H9 (cell line): ENCODE measurements at regions not wholly inside any gene's neighbourhood (a gene's known extent, or its start where the extent isn't known, plus 50 kb on each side); places are given as distances from the start of the nearest gene placed in this dataset.

Experiments
- DNase-seq: peaks from one replicate; pipeline ENCODE4 v3.0.0-alpha.2; 2017
- H2AFZ ChIP-seq: one replicate; pipeline ENCODE4 v1.6.1; 2013; ENCODE audit warnings: mild to moderate bottlenecking, low read length, control low read depth, moderate library complexity
- H2AK5ac ChIP-seq: 2 replicates; pipeline ENCODE4 v1.6.1; 2013; ENCODE audit warnings: low read length, control low read depth, mixed read lengths; ENCODE audit not compliant: insufficient read length
- H2BK120ac ChIP-seq: one replicate; pipeline ENCODE4 v1.6.1; 2013; ENCODE audit warnings: low read depth, mild to moderate bottlenecking, low read length, control low read depth, inconsistent platforms; ENCODE audit not compliant: poor library complexity, severe bottlenecking
- H2BK12ac ChIP-seq: 2 replicates; pipeline ENCODE4 v1.6.1; 2013; ENCODE audit warnings: low read length, control low read depth, mixed read lengths, low read depth; ENCODE audit not compliant: insufficient read length
- H2BK15ac ChIP-seq: 2 replicates; pipeline ENCODE4 v1.6.1; 2013; ENCODE audit warnings: low read depth, low read length, control low read depth
- H2BK20ac ChIP-seq: one replicate; pipeline ENCODE4 v1.6.1; 2013; ENCODE audit warnings: low read depth, mild to moderate bottlenecking, low read length, control low read depth, inconsistent platforms; ENCODE audit not compliant: poor library complexity, severe bottlenecking
- H2BK5ac ChIP-seq: 2 replicates; pipeline ENCODE4 v1.6.1; 2013; ENCODE audit warnings: low read length, control low read depth, mixed read lengths; ENCODE audit not compliant: insufficient read length
- H3K14ac ChIP-seq: 2 replicates; pipeline ENCODE4 v1.6.1; 2013; ENCODE audit warnings: low read length, control low read depth; ENCODE audit not compliant: insufficient read depth
- H3K18ac ChIP-seq: 2 replicates; pipeline ENCODE4 v1.6.1; 2013; ENCODE audit warnings: low read depth, mild to moderate bottlenecking, mixed read lengths, low read length, control low read depth; ENCODE audit not compliant: insufficient read length
- H3K23ac ChIP-seq: 2 replicates; pipeline ENCODE4 v1.6.1; 2013; ENCODE audit warnings: low read length, control low read depth, mixed read lengths, low read depth; ENCODE audit not compliant: insufficient read length
- H3K23me2 ChIP-seq: 2 replicates; pipeline ENCODE4 v1.6.1; 2013; ENCODE audit warnings: low read depth, mild to moderate bottlenecking, mixed read lengths, low read length, control low read depth; ENCODE audit not compliant: insufficient read length, poor library complexity, severe bottlenecking
- H3K27ac ChIP-seq: 2 replicates; pipeline ENCODE4 v1.5.1; 2013; ENCODE audit warnings: low read length, control low read depth, mixed read lengths, low read depth; ENCODE audit not compliant: insufficient read length
- H3K27me3 ChIP-seq: 2 replicates; pipeline ENCODE4 v1.6.1; 2013; ENCODE audit warnings: low read length, control low read depth, inconsistent platforms; ENCODE audit not compliant: insufficient read depth
- H3K4ac ChIP-seq: 2 replicates; pipeline ENCODE4 v1.6.1; 2013; ENCODE audit warnings: low read depth, mild to moderate bottlenecking, control low read depth, inconsistent platforms, low read length, moderate library complexity
- H3K4me1 ChIP-seq: 2 replicates; pipeline ENCODE4 v1.6.1; 2013; ENCODE audit warnings: low read length, control low read depth, inconsistent platforms; ENCODE audit not compliant: insufficient read depth
- H3K4me2 ChIP-seq: 2 replicates; pipeline ENCODE4 v1.6.1; 2013; ENCODE audit warnings: low read length, control low read depth, mixed read lengths; ENCODE audit not compliant: insufficient read length, insufficient read depth
- H3K56ac ChIP-seq: 2 replicates; pipeline ENCODE4 v1.6.1; 2013; ENCODE audit warnings: low read depth, mild to moderate bottlenecking, mixed read lengths, low read length, control low read depth; ENCODE audit not compliant: insufficient read length
- H3K79me1 ChIP-seq: 2 replicates; pipeline ENCODE4 v1.6.1; 2013; ENCODE audit warnings: low read depth, mild to moderate bottlenecking, moderate library complexity, low read length, control low read depth, inconsistent platforms; ENCODE audit not compliant: insufficient read depth, poor library complexity, severe bottlenecking
- H3K79me2 ChIP-seq: 2 replicates; pipeline ENCODE4 v1.6.1; 2013; ENCODE audit warnings: low read length, control low read depth, inconsistent platforms; ENCODE audit not compliant: insufficient read depth
- H3K9ac ChIP-seq: 2 replicates; pipeline ENCODE4 v1.6.1; 2013; ENCODE audit warnings: low read length, control low read depth, mixed read lengths; ENCODE audit not compliant: insufficient read length; ENCODE audit errors: extremely low read depth
- H3K9me3 ChIP-seq: one replicate; pipeline ENCODE4 v1.6.1; 2013; ENCODE audit warnings: low read depth, low read length, inconsistent platforms; ENCODE audit not compliant: control insufficient read depth
- H3T11ph ChIP-seq: one replicate; pipeline ENCODE4 v1.6.1; 2013; ENCODE audit warnings: mild to moderate bottlenecking, low read length, control low read depth, inconsistent platforms
- H4K20me1 ChIP-seq: one replicate; pipeline ENCODE4 v1.6.1; 2013; ENCODE audit not compliant: control insufficient read depth, insufficient read length, insufficient read depth
- H4K5ac ChIP-seq: 2 replicates; pipeline ENCODE4 v1.6.1; 2013; ENCODE audit warnings: low read depth, mild to moderate bottlenecking, mixed read lengths, low read length, control low read depth; ENCODE audit not compliant: insufficient read length
- H4K8ac ChIP-seq: replicated peaks from 2 replicates; pipeline ENCODE4 v1.6.1; 2013; ENCODE audit warnings: low read length, control low read depth, mixed read lengths, low read depth; ENCODE audit not compliant: insufficient read length
- H4K91ac ChIP-seq: 2 replicates; pipeline ENCODE4 v1.6.1; 2013; ENCODE audit warnings: low read depth, mild to moderate bottlenecking, moderate library complexity, mixed read lengths, low read length, control low read depth; ENCODE audit not compliant: insufficient read length
- H3K27ac Mint-ChIP-seq, 3 experiments: 2 replicates in 2 of 3; 3 replicates in 1 of 3; pipeline ENCODE4 v1.8.0; 2020 to 2021; ENCODE audit warnings: mixed read lengths in 3 of 3, mild to moderate bottlenecking in 1 of 3, moderate library complexity in 1 of 3
- H3K27me3 Mint-ChIP-seq: 2 replicates; pipeline ENCODE4 v1.8.0; 2021; ENCODE audit warnings: low read depth, mild to moderate bottlenecking, moderate library complexity, mixed read lengths
- H3K36me3 Mint-ChIP-seq, 3 experiments: 2 replicates in 2 of 3; 3 replicates in 1 of 3; pipeline ENCODE4 v1.8.0; 2020 to 2021; ENCODE audit warnings: low read depth in 3 of 3, mixed read lengths in 3 of 3; ENCODE audit not compliant: insufficient read depth in 1 of 3
- H3K4me1 Mint-ChIP-seq, 2 experiments: 2 replicates each; pipeline ENCODE4 v1.8.0; 2020; ENCODE audit warnings: mixed read lengths in 2 of 2
- H3K4me3 Mint-ChIP-seq, 2 experiments: 2 replicates in 1 of 2; 3 replicates in 1 of 2; pipeline ENCODE4 v1.8.0; 2020 to 2021; ENCODE audit warnings: mild to moderate bottlenecking in 2 of 2, mixed read lengths in 2 of 2, moderate library complexity in 1 of 2
- H3K9me3 Mint-ChIP-seq, 2 experiments: 2 replicates in 1 of 2; 3 replicates in 1 of 2; pipeline ENCODE4 v1.8.0; 2020; ENCODE audit warnings: mild to moderate bottlenecking in 2 of 2, mixed read lengths in 2 of 2, moderate library complexity in 1 of 2
- CTCF ChIP-seq: fragments of 200-600 bp; sonication (generic); conservative IDR thresholded peaks from 3 replicates; pipeline ENCODE4 v1.8.0; 2021; ENCODE audit warnings: antibody characterized with exemption, mild to moderate bottlenecking
- WGBS: extraction: QIAGEN DNeasy Blood & Tissue Kit; methylation state at CpG from one replicate; pipeline ENCODE4 v1.1.7; 2013; ENCODE audit warnings: missing lambda C conversion rate, low lambda C conversion rate, mixed read lengths; ENCODE audit not compliant: insufficient read length; ENCODE audit errors: extremely low coverage; 5-methylcytosine and 5-hydroxymethylcytosine counted together

- no peaks in the 10 kb centered on the region for H3K79me2 ChIP-seq
- no peaks in the 10 kb centered on the region for H3K79me1 ChIP-seq
- no peak overlapping the region for H2AK5ac ChIP-seq
- no peak overlapping the region for H3K4me3 Mint-ChIP-seq
- H2BK20ac ChIP-seq = no peak overlapping the region
- no peaks in the 10 kb centered on the region for H3K27me3 Mint-ChIP-seq
- no peaks in the 10 kb centered on the region for H4K20me1 ChIP-seq
- no peak overlapping the region for H3K14ac ChIP-seq
- H2BK12ac ChIP-seq = no peak overlapping the region
- H3K36me3 Mint-ChIP-seq = no peaks in the 10 kb centered on the region
- H3K4me2 ChIP-seq = no peak overlapping the region
- H3K27me3 ChIP-seq = no peaks in the 10 kb centered on the region; the same call in 1 of the 2 replicates
- no peak overlapping the region for H4K5ac ChIP-seq
- H3K27ac ChIP-seq = no peak overlapping the region
- no peak overlapping the region for H2BK15ac ChIP-seq
- H3K23ac ChIP-seq = no peak overlapping the region
- no peak overlapping the region for H4K8ac ChIP-seq
- H3K27ac Mint-ChIP-seq = no peak overlapping the region
- no peak for TF ChIP-seq CTCF
- DNase-seq = no peak
- H2AFZ ChIP-seq = no peak overlapping the region
- H4K91ac ChIP-seq = no peak overlapping the region
- H3K4me1 ChIP-seq = peaks cover 3% of the 10 kb centered on the region; the same call in 1 of the 2 replicates
- no peak overlapping the region for H2BK5ac ChIP-seq
- no peak overlapping the region for H3K56ac ChIP-seq
- H2BK120ac ChIP-seq = no peak overlapping the region
- H3K4me1 Mint-ChIP-seq = peaks cover 8 to 12% of the 10 kb centered on the region in 2 experiments
- H3T11ph ChIP-seq = no peak overlapping the region
- H3K18ac ChIP-seq = no peak overlapping the region
- H3K23me2 ChIP-seq = no peaks in the 10 kb centered on the region
- H3K9ac ChIP-seq = no peak overlapping the region
- no peaks in the 10 kb centered on the region for H3K9me3 ChIP-seq
- no peaks in the 10 kb centered on the region; a peak in 1 of 5 replicates for H3K9me3 Mint-ChIP-seq
- H3K4ac ChIP-seq = no peak overlapping the region
- WGBS = no CpG with 5 or more reads among the region's 3 CpGs
Observed at GRCh38 chr3:159451067-159451466, 537.6 kb upstream of the IL12A start.
